Right lobe of liver (tissue), 4 donors: ENCODE measurements at regions not wholly inside any gene's neighbourhood (a gene's known extent, or its start where the extent isn't known, plus 50 kb on each side); places are given as distances from the start of the nearest gene placed in this dataset.

ENCODE experiments used
- CTCF ChIP-seq, 4 donors: fragments of 200-600 bp in 3 of 4; fragments of 450-650 bp in 1 of 4; IDR thresholded peaks; one replicate each; pipeline versions ENCODE4 v1.5.1 to v1.8.0; 2016 to 2022; ENCODE audit warnings: antibody characterized with exemption in 4 of 4, mild to moderate bottlenecking in 2 of 4
- POLR2A ChIP-seq: fragments of 450-650 bp; IDR thresholded peaks from one replicate; pipeline ENCODE4 v1.6.1; 2017; ENCODE audit warnings: antibody characterized with exemption, mild to moderate bottlenecking
- donor health status: DM: no; HTN: no; CAD: no.
- donor health status: DM: no; HTN: no; CAD: no.
- donor health status: DM: no; HTN: yes; CAD: no.

- TF ChIP-seq CTCF (IDR thresholded peaks at IDR 0.05), result no peak
- no peak for TF ChIP-seq POLR2A
Observed at GRCh38 chr4:160299177-160299576, 1196.3 kb downstream of the RAPGEF2 start.
